NCI-H1092 (cell line): ENCODE measurements at regions not wholly inside any gene's neighbourhood (a gene's known extent, or its start where the extent isn't known, plus 50 kb on each side); places are given as distances from the start of the nearest gene placed in this dataset.

Experiments
- DNase-seq: peaks from one replicate; lab custom pipeline; 2025; lab: John Stamatoyannopoulos, UW

DNA sequence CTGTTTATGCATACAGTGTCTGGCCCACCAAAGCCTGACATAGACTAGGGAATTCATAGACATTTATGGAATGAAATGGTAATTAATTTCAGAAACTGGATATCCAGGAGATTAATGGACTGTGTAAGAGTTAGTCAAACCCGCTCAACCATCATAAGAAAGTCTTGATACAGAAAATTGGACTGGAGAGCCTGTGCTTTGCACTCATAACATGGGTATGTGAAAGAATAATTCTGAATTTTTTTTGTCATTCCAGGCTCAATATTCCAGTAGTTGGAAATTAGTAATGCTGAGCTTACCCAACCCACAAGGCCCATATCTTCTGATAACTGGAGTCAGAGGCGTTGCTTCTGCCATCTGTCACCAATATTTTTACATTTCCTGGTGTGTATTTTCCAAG is 799.7 kb upstream of the IGFBP3 start:
- no peak for DNase-seq

GRCh38 chr7:46719616-46720015 is 798.5 kb upstream of the IGFBP3 start:
- DNase-seq = no peak

- DNase-seq = no peak
These were observed 795.9 kb upstream of the IGFBP3 start for GRCh38 chr7:46716926-46717325.

- DNase-seq = no peak
These were observed 794.5 kb upstream of the IGFBP3 start for GRCh38 chr7:46715579-46715978.

DNA sequence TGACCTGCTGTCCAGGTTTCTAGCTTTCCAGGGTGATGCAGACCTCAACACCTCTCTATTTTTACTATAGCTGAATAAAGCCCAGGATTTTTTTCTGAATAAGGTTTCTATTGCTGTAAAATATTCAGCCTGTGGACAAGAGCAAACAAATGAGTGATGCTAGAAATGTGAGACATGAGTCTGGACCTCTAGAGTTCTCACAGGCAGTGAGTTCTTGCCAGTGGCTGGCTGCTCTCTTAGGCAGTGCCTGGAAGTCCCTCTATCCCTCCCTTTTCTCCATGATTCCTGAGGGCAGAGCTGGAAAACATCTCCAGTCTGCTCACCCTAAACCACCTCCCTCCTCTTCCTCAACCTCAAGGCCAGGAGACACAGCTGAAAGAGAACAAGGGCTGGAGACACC is 793.8 kb upstream of the IGFBP3 start:
- DNase-seq = no peak

DNA sequence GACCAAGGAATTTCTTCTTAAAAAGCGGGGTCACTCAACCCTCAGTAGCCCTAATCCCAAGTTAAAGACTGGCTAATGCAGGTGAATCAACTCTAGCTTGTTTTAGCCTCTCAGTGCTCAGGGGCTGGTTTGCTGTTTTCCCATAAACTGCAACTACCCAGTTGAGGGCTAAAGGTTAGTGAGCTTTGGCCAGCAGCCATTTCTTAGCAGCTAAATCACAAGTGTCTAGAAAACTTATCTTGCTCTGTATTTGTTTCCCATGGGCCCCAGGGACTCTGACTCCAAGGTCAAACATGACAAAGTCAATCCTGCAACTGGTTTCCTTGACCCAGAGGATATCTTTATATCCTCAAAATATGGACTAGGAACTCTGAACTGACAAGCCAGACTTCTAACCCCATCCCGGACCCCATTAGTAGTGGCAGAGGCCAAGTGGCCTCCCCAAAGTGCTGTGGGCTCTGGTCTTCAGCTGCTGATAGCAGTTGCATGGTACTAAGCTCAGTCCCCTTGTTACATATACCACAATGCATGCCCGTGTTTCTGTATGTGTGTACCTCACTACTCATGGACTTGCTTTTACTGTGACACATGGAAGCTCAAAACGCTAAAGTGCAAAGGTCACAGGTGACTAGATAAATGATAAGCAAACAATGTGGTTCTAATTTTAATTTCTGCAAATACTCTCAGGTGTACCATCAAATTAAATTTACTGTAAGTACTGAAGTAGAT is 793.0 kb upstream of the IGFBP3 start:
- DNase-seq = no peak

- DNase-seq = no peak
These were observed 789.9 kb upstream of the IGFBP3 start for GRCh38 chr7:46710927-46711326.

DNA sequence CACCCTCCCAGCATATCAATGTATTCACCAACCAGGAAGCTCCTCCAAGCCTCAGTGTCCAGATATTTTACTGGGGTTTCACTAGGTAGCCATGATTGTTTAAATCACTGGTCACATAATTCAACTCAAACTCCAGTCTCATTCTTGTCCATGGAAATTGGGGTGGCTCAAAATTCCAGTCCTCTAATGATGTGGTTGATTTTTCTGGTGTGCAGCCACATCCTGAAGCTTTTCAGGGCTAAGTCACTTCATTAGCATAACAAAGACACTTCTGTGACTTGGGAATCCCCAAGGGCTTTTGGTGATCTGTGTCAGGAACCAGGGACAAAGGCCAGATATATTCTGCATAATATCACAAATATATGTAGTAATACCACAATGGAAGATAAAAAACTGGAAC is 786.9 kb upstream of the IGFBP3 start:
- no peak for DNase-seq

GRCh38 chr7:46705386-46706255 is 784.5 kb upstream of the IGFBP3 start:
- DNase-seq = no peak

- no peak for DNase-seq
These were observed 775.7 kb upstream of the IGFBP3 start for GRCh38 chr7:46696741-46697140.

DNA sequence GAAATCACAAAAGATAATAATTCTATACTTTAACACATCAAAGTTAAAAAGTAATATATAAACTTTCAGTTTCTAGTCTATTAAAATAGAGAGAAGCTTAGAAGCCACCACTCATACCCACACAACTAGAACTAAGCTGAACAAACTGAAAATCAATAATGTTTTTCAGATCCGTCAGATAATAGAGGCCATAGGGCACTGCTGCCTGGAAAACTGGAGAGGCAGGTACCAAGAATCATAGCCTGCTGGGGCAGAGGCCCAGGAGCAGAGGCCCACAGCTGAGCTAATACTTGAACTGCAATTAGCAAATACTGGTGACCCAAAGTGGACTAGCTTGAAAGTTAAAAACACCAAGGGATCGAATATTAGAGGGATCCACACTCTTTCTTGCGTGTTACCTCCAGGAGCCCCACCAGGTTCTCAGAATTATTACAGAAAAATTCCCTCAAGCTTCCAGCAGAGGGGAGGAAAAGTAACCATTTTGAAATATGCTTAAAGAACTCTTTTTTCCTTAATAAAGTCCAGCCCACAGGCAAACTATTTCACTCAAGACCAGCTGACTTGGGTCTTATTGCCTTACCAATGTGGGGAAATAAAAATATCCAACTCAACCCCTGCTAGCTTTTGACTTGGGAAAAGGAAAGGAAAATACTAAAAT is 774.1 kb upstream of the IGFBP3 start:
- no peak for DNase-seq

GRCh38 chr7:46694058-46694457 is 773.0 kb upstream of the IGFBP3 start:
- no peak for DNase-seq

DNA sequence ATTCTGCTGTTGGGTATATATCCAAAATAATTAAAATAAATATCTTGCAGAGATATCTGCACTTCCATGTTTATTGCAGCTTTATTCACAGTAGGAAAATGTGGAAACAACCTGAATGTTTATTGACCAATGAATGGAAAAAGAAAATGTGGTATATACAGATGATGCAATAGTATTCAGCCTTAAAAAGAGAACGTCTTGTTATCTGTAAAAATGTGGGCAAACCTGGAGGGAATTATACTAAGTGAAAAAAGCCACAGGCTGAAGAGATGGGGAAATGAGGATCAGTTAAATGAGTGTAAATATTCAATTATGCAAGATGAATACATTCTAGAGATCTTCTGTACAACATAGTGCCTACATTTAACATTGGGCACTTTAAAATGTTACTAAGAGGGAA is 766.1 kb upstream of the IGFBP3 start:
- no peak for DNase-seq

GRCh38 chr7:46685051-46685450 is 764.0 kb upstream of the IGFBP3 start:
- DNase-seq = no peak

DNA sequence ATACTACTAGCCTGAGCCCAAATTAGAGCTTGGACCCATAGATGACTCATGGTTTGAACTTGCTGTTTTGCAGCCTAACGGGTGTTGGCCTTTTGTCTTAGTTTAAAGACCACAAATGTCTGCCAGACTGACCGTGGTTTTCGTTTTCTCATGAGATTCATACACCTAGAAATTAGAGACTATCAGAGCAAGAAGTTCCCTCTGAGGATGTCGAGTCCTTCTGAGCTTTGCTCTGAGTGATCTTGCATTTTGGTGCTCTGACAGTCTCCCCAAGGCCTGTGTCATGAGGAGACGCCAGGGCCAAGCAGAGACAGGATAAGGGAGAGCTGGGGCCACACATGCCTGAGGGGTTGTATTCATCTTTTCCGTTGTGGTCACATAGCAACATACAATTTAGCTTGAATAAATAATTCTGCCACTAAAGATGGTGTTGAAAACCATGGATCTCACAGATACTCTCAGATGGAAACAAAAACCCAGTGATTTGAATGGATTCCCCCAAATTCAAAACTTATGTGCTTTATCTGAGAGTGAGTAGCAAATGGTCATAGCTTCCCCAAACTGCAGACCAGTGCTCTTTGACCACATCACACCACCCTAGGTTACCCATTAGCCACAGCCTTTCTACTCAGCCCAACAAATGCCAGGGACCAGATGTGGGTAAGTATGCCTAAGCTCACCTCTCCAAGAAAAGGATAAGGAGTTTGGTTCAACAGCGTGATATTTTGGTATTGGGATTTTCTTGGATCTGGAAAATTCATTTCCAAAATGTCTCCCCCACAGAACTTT is 762.0 kb upstream of the IGFBP3 start:
- no peak for DNase-seq

DNA sequence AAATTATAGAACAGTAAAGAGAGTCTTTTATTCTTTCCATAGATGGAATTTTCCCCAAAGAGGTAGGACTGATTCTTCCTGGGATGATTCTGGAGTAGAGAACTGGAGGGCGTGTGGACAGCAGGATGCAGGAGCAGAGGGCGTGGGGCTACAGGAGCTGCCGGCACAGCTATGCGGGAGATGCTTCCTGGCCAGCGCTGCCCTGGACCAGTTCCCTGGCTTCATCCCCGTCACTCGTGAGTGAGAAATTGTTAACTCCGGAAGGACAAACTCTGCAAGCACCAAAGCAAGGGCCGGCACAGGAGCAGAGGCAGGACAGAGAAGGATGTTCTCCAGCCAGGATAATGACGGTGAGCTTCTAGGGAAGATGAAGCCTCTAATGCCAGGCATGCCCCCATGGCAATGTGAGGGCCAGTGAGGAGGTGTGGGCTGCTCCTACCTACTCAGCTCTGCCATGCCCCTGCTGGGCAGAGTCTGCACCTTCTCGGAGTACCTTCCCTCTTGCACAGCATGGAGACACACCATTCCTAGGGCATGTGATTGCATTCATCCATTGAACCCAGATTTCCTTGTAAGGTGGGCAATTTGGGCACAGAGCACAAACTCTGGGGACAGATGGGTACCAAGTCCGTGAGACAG is 760.9 kb upstream of the IGFBP3 start:
- no peak for DNase-seq

- DNase-seq = no peak
These were observed 759.1 kb upstream of the IGFBP3 start for GRCh38 chr7:46680147-46680546.

DNA sequence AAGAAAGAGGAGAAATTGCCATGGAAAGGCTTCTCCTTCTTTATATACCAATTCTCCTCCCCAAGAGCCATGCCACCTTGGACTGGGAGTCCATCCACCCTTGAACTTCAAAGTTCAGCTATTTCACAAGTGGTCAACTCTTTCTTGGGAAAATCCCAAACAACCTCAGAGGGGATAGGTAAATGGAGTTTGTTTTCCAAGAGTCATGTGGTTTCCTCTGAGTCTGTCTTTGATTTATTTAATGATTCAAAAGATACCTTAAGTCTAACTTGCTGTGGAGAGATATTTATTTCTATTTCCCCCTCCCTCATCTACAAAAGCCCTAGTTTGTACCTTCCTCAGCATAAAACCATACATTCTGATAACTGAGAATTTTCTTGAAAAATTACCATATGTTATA is 758.6 kb upstream of the IGFBP3 start:
- DNase-seq = no peak

DNA sequence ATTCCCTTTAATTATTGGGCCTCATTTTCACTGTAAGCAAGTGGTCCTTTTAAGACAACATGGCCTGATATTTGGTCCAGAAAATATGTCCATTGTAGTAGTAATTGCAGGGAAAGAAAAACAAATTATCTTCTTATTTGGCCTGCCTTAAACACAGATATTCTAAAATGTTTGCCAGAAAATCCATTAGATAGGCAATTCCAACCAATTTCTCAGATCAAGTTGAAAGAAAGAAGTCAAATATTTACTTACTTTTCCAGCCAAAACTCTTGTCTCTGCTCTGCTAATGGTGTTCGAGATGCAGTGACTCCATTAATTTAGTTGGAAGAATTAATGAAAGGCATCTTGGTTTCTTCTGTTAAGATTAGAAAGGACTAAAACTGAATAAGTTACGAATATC is 757.3 kb upstream of the IGFBP3 start:
- no peak for DNase-seq

- DNase-seq = no peak
These were observed 754.4 kb upstream of the IGFBP3 start for GRCh38 chr7:46675456-46675855.

DNA sequence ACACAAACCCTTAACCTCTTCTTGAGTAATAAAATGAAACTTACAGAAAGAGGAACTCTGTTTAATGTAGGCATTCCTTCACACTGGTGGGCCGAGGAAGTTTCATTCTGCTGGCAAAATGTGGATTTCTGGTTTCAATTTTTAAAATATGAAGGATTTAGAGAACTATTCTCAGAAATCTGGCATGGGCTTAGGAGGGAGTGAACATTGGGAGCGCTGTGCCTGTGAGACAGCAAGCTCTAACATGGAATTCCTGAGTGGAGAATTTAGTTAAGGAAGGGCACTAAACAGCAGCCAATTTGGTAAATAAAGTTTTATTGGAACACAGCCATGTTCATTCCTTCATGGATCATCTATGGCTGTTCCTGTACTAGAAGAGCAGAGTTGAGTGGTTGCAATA is 751.8 kb upstream of the IGFBP3 start:
- DNase-seq = no peak
